ENCODE measurements at regions not wholly inside any gene's neighbourhood (a gene's known extent, or its start where the extent isn't known, plus 50 kb on each side); places are given as distances from the start of the nearest gene placed in this dataset.
"Not testable (repeated sequence)": the region's sequence is repeated elsewhere in the genome, so short reads cannot be mapped to it uniquely, and the experiment has no call there.

GRCh38 chr19:30281906-30282305 lies 90.3 kb upstream of the ZNF536 start:
- no peak for DNase-seq

GRCh38 chr19:30283556-30283955 lies 88.6 kb upstream of the ZNF536 start:
- DNase-seq: no peak

DNA sequence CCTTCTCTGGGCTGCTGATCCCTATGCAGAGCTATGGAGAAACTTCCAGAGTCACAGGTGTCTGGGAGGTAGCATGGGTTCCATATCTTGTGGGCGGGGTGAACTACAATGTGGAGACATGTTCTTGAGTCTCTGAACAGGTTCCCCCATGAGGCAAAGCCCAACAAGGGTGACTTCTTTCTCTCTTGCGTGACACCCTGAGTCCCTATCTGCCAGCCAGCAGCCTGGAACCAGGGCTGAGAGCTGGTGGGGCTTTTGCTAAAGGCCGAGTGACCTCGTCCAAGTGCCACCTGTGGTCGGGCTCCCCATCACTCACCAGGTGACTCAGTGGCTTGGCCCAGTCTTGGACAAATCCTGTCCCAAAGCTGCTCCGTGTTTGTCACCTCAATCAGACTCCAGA lies 88.0 kb upstream of the ZNF536 start:
- no peak for DNase-seq

GRCh38 chr19:30284885-30285284 lies 87.3 kb upstream of the ZNF536 start:
- no peak for DNase-seq

GRCh38 chr19:30286378-30286777 lies 85.8 kb upstream of the ZNF536 start:
- no peak for DNase-seq

- DNase-seq: no peak
These were observed 84.9 kb upstream of the ZNF536 start for GRCh38 chr19:30287259-30287658.

DNA sequence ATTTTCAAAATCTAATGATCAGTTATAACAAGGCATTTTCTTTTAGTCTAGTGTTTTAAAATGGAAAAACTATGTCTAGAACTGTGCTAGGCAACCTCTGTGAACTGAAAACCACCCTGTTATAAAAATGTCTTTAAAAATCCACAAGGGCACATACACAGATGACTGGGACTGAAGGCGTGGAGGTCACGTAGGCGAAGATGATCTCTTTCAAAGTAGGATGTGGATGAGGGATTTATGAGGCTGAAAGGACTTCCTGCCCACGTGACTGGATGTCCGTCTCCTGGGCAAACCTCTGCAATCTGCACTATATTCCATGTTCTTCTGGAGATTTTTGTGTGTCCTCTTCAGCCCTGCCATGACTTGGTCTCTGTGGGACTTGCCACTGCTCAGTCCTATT lies 84.2 kb upstream of the ZNF536 start:
- DNase-seq: no peak

DNA sequence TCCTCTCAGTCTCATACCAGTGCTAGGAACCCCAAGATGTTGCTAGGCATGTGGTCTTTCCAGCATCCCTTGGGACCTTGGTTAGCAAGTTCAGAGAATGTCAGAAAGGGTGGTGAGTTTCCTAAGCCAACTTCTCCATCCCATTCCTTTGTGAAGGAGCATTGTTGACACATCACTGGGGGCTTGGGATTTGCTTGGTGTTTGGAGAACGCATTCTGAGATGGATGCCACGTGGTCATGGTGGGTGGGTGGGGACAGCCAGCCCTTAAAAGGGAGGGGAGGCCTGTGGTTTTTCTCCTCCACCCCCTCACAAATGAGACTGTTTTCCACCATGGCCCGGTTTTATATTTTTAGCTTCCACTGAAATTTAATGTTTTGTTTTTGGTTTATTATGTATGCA lies 83.3 kb upstream of the ZNF536 start:
- no peak for DNase-seq

GRCh38 chr19:30289336-30289735 lies 82.8 kb upstream of the ZNF536 start:
- DNase-seq: no peak

GRCh38 chr19:30290805-30291204 lies 81.4 kb upstream of the ZNF536 start:
- not testable (repeated sequence) for DNase-seq

GRCh38 chr19:30293051-30293785 lies 79.0 kb upstream of the ZNF536 start:
- DNase-seq: no peak

DNA sequence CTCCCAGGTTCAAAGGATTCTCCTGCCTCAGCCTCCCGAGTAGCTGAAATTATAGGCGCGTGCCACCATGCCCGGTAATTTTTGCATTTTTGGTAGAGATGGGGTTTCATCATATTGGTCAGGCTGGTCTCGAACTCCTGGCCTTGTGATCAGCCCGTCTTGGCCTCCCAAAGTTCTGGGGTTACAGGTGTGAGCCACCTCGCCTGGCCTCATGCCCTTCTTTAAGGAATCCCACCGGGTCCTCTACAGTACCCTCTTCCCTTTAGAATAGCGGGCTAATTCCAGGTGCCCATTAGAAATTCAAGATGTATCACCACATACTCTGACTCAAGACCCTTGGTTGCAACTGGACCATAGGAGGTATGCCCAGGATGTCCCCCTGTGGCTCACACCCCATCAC lies 74.2 kb upstream of the ZNF536 start:
- DNase-seq: no peak

DNA sequence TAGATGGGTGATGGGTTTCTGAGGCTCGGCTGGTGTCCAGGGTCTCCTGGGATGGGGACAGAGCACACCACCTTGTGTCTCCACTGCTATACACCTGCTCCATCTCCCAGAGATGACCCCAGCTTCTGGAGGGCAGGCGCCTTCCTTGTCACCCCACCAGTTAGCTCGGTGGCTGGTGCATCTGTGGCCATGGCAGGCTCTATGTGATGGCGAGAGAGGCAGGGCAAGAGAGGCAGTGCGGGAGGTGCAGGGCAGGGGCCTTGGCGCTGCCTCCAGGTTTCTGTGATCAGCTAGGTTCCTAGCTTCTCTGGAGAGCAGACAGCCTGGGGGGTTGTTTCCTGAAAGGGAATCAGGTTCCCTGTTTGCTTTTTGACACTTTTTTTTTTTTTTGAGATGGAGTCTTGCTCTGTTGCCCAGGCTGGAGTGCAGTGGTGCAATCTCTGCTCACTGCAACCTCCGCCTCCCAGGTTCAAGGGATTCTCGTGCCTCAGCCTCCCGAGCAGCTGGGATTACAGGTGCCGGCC lies 69.0 kb upstream of the ZNF536 start:
- DNase-seq: no peak

DNA sequence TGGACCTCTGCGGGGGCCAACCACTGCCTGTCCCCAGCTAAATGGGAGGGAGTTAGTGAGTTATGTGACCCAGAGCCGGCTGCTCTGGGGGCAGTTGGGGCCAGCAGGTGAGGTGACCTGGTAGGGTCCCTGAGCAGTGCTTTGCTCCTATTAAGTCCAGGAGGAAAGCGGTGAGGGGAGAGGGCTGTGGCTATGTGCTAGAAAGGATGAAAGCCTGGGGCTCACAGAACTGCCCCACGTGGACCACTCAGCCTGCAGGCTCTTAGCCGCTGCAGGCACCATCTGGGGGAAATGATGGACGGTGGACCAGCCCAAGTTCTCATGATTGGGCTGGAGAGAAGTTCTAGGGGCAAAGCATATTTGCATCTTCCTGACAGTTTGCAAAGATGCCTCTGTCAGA lies 67.6 kb upstream of the ZNF536 start:
- DNase-seq: no peak

DNA sequence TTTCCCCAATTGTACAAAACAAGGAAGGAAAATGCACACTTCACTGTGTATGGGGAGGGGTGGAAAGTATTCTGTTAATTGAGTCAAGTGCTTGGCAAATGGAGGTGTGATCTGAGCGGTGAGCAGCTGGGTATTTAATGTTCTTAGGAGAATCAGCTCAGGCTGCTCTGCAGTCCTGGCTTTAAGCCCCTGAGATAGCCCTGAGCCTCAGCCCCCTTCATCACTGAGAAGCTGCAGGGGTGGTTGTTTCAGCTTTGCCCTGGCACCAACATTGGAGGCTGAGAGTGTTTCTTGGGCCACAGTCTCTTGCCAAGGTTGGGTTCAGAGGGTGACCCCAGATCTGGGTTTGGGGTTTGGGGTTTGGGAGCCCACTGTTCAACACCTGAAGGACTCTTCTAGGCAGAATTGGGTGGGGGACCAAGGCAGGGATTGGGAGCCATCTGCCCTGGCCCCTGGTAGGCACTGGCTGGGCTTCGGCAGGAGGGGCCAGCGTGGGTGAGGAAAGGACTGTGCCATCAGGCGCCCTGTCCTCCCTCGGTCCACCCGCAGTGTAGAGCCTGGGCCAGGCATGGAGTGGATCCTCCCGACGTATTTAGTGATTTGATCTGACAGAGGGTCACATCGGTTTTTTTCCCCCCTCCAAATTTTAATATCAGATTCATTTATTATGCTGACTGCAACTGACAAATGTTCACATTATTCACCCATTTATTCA lies 66.7 kb upstream of the ZNF536 start:
- no peak for DNase-seq

DNA sequence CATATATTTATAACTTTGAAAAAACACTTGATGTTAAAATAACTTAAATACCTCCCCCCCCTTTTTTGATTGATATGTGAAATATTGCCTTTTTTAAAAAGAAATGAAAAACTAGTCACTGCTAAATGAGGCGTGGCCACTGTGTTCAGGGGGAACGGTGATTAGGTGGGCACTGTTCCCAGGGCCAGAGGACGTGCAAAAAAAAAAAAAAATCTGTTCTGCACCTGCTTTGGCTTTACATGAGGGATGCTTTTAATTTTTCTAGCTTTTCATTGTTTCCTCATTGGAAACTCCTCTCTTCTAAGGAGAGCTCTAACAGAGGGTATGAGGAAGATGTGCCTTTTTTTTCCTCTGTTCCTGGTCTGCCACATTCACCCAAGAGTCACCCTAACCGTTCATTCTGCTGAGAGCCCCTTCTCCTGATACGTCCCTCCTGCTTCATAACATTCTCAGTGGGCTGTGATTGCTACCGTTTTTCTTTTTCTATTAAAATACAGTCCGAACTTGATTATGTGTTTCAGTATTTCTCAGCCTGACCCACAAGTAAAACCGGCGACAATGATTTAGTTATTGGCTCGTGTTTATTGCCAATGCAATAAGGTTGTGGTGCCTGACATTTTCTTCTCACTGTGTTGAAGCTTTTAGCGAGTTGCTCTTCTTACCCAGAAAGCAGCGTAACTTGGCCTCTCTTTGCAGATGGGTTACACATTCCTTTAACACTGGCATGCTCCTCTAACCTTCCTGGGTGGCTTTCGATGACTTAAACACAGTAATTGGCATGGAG lies 64.8 kb upstream of the ZNF536 start:
- no peak for DNase-seq

DNA sequence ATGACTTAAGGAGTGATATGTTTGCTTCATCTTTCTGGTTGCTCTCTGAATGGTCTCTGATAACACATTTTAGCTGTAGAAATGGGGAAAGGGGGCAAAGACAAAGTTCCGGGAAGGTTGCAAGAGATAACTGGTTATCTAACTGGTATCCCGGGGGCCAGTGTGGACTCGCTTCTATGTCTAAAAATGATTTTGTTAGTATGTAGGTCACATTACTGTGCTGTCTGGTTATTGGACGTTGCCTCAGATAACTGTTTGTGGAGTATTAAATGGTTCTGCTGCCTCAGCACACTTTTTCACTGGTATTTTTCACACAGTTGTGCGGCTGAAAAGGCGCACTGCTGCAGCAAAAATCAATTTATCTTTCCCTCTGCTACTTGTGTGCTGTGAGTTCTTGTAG lies 63.0 kb upstream of the ZNF536 start:
- no peak for DNase-seq

- DNase-seq: no peak
These were observed 62.1 kb upstream of the ZNF536 start for GRCh38 chr19:30309905-30310601.

DNA sequence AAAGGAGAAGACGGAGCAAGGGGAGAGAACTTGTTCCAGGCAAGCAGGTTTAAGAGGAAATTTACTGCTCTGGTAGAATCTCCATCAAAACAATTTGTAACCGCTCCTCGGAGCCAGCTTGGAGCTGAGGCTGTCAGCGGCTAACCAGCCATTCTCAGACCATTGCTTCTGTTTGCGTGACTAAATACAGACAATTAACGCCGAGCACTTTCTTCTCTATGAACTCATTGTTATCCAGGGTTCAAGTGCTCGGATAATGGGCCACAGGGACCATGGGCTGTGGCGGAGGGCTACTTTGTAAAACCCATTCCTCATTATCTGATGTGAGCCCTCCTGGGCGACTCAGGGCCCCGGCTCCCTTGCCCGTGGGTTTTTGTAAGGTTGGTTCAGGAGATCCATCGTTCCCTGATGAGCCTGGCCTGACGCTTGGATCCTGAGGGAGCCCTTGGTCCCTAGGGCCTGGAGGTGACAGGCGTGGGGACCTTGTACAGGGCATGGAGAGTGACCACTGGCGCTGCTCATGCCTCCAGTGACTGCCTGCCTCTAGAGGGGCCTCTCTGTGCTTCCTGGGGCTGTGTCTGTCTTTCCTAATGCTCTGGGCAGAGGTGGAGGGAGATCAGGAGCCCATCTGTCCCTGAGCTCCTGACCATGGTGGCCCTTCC lies 61.5 kb upstream of the ZNF536 start:
- no peak for DNase-seq

GRCh38 chr19:30311911-30312310 lies 60.3 kb upstream of the ZNF536 start:
- DNase-seq: no peak

DNA sequence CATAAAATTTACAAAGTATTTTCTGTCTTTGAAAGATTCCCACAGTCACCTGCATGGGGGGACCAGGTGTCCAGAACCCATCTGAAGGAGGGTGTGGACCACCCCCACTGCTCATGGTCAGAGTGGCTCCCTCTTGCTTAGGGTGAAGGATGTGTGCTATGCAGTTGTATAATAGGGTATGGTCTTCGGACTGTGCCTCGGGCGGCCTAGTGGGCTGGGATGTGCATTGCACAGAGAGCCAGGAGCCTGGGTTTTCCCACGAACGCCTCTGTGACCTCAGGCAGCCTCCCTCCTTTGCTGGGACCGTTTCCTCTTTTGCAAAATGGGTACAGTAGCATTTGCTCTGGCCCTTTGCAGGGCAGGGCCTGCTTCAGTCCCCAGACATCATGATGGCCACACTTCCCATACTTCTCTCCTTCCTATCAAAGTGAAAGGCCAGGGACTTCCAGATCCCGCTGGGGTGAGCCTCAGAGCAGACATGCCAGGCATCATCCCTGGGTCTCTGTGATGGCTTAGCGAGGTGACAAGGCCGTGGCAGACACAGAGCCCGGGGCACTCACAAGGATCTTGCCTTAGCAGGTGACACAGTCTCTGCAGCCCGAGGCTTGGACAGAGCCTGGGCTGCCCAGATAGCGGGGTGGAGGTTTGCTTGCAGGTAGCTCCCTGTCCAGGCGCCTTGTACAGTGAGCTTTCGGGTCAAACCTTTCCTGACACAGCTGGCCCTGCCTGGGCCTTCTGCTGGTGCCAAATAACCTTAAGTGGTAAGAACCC lies 59.4 kb upstream of the ZNF536 start:
- DNase-seq: no peak

DNA sequence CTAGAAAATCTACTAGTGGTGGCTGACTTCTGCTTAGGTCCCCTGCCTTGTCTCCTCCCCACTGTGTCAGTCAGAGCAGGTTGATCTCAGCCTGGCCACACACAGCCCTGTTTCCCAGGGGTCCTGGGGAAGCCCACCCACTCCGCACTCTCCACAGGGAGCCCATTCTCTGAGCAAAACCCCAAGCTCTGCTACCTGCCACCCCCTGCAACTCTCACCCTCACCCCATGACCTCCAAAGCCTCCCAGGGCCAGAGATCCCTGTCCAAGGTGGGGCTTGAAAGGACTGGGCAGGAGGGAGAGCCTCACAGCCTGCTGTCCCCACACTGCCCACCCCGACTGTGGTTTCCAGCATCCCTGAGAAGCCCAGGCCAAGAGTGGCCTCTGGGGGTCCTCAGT lies 58.8 kb upstream of the ZNF536 start:
- DNase-seq: no peak
